VCaP (cell line): ENCODE measurements at regions not wholly inside any gene's neighbourhood (a gene's known extent, or its start where the extent isn't known, plus 50 kb on each side); places are given as distances from the start of the nearest gene placed in this dataset.
"Not testable (repeated sequence)": the region's sequence is repeated elsewhere in the genome, so short reads cannot be mapped to it uniquely, and the experiment has no call there.

Experiments
- H3K27ac ChIP-seq: fragments of 450-650 bp; 2 replicates; pipeline ENCODE4 v1.5.1; 2017
- TF ChIP-seq, protein P1 (sequence below): fragments of 450-650 bp; conservative IDR thresholded peaks from 2 replicates; pipeline ENCODE4 v1.5.1; 2017; ENCODE audit warnings: mild to moderate bottlenecking, moderate library complexity

DNA sequence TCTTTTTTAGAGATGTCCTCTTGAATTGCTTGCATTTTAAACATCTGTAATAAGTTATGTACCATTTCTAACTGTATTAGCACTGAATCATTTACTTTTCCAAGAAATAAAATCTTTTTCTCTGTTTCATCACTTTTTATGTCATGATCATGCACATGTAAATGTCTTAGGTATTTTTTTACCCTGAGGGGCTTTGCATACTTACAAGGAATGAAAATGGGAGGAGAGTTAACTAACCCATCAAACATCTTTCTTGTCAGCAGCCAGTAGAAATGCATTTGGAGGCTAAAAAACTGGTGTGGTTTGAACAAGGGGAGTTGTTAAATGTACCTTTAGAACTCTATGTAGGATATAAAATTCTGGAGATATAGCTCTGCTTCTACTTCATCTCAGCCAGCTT is 1080.3 kb downstream of the GALC start:
- no peak overlapping the region for H3K27ac ChIP-seq
- TF ChIP-seq, protein P1, sequence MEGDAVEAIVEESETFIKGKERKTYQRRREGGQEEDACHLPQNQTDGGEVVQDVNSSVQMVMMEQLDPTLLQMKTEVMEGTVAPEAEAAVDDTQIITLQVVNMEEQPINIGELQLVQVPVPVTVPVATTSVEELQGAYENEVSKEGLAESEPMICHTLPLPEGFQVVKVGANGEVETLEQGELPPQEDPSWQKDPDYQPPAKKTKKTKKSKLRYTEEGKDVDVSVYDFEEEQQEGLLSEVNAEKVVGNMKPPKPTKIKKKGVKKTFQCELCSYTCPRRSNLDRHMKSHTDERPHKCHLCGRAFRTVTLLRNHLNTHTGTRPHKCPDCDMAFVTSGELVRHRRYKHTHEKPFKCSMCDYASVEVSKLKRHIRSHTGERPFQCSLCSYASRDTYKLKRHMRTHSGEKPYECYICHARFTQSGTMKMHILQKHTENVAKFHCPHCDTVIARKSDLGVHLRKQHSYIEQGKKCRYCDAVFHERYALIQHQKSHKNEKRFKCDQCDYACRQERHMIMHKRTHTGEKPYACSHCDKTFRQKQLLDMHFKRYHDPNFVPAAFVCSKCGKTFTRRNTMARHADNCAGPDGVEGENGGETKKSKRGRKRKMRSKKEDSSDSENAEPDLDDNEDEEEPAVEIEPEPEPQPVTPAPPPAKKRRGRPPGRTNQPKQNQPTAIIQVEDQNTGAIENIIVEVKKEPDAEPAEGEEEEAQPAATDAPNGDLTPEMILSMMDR: no peak

DNA sequence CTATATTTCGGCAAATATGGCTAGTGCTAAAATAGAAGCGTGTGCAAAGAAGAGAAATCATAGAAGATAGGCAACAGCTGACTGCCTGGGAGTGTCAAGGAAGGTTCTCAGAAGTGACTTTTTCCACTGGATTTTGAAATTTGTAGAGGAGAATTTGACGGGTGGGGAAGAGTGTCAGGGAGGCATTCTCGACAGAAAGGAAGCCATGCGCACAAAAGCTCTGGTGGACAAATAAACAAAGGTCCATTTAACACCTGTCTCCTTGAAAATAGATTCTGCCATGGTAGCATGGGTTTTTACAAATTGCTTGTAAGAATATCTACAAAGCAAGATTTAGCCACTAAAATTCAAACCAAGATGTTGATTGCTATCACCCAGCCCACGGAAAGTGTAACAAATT is 1081.5 kb downstream of the GALC start:
- TF ChIP-seq, protein P1: no peak
- no peak overlapping the region for H3K27ac ChIP-seq

DNA sequence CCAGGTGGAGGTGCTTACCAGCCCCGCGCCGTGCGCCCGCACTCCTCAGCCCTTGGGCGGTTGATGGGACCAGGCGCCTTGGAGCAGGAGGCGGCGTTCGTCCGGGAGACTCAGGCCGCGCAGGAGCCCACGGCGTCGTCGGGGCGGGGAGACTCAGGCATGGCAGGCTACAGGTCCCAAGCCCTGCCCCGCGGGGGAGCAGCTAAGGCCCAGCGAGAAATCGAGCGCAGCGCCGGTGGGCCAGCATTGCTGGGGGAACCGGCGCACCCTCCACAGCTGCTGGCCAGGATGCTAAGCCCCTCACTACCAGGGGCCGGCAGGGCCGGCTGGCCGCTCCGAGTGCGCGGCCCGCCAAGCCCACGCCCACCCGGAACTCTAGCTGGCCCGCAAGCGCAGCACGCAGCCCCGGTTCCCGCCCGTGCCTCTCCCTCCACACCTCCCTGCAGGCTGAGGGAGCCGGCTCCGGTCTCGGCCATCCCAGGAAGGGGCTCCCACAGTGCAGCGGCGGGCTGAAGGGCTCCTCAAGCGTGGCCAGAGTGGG is 1087.5 kb downstream of the GALC start:
- not testable (repeated sequence) for H3K27ac ChIP-seq

DNA sequence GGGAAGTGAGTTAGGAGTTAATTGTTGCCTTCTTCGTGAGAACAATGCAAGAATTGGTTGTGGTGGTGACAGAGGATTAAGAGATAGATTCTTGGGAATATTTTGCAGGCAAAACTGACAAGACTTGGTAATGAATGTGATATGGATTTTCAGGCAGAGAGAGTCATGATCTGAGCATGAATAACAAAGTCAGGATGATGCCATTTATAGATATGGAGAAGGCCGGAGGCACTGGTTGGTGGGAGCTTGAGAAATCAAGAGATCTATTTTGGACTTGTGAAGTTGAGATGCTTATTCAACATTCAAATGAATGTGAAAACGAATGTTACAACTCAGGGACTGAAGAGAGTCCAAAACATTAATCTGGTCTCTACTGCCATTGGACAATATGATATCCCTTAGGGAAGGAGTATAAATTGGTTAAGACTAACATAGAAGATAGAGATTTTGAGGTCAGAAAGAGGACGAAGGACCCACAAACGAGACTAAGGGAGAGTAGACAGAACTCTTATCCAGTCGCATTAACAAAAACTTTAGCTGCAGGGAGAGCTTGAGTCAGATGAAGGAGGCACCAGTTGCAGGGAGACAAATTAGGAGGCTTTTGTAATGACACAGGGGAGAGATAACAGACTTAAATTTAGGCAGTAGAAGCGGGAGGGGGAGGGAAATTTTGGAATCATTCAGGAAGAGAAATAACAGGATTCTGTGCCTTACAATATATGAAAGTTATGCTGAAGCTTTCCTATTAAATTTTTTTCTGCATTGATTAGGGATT is 1090.6 kb downstream of the GALC start:
- TF ChIP-seq, protein P1: no peak
- H3K27ac ChIP-seq: no peak overlapping the region

DNA sequence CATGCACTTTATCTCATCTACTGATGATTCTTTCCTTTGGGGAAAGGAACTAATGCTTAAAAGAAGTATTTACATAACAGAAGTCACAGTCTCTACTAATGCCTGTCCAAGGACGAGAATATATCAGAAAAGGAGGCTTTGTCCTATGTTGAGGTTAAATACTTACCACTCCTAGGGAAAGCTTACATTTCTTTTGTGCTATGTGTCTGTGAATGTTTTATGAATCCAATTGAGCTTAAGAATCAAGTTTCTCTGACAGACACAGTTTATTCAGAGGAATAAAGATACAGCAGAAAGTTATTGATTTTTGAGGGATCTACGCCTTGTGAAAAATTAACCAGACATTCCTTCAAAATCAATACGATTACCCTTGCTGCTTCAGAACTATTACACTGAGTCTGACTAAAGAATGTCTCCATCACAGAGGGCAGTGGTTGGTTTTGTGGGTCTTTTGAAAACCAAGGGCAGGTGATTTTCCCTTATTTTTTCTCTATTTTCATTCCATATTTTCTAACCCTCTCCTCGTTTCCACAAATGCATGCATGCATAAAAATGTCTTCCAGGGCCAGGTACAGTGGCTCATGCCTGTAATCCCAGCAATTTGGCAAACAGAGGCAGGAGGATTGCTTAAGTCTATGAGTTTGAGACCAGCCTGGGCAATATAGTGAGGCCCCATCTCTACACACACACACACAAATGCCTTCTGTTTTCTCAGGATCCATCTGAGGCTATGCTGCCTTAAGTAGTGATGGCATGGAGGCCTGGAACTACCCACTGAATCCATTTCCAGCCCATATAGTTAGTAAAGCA is 1095.1 kb downstream of the GALC start:
- TF ChIP-seq, protein P1: no peak
- no peak overlapping the region for H3K27ac ChIP-seq

DNA sequence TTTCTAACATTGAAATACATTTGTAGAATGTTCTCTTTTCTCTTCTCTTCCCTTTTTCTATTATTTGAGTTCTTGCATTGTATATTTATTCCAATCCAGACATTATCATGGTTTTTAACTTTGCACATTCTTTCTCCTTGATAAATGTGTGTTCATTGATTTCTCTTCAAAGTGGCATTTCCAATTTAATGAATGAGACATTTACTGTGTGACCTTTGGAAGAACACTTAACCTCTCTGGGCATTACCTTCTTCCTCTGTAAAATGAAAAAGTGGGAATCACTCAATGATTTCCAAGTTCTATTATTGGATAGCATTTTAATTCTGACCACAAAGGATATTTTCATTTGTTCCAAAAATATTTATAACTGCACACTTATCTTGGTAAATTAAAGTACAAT is 1095.8 kb downstream of the GALC start:
- H3K27ac ChIP-seq: no peak overlapping the region
- TF ChIP-seq, protein P1: no peak

DNA sequence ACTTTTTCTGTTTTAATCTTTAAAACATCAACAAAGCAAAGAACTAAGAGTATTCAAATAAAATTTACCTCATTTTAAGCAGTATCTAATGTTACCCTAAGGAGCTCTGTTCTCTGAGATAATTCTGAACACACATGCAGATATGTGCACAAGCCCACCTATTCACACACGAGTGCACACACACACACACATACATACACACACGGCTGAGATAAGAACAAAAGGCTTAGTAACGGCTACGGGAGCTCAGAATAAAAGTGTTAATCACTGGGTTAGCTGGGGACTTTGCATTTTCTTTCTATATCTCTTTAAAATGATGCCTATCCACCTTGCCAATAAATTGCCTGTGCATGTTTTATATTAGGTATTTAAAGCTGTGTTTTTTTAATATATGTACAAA is 1096.3 kb downstream of the GALC start:
- TF ChIP-seq, protein P1: no peak
- H3K27ac ChIP-seq: no peak overlapping the region
